GM12864 (cell line): ENCODE measurements at regions not wholly inside any gene's neighbourhood (a gene's known extent, or its start where the extent isn't known, plus 50 kb on each side); places are given as distances from the start of the nearest gene placed in this dataset.
"Not testable (repeated sequence)": the region's sequence is repeated elsewhere in the genome, so short reads cannot be mapped to it uniquely, and the experiment has no call there.

Experiments
- DNase-seq: peaks from one replicate; pipeline ENCODE4 v3.0.0-alpha.2; 2011; ENCODE audit warnings: low read depth
- H3K4me3 ChIP-seq: 2 replicates; pipeline ENCODE4 v1.5.1; 2011; ENCODE audit warnings: mild to moderate bottlenecking, low read depth, low read length, control low read depth
- TF ChIP-seq, protein P1 (sequence below): IDR thresholded peaks from 2 replicates; pipeline ENCODE4 v1.5.1; 2011; ENCODE audit warnings: low read depth, mild to moderate bottlenecking, moderate library complexity, low read length, control low read depth, inconsistent platforms; ENCODE audit errors: missing control alignments

DNA sequence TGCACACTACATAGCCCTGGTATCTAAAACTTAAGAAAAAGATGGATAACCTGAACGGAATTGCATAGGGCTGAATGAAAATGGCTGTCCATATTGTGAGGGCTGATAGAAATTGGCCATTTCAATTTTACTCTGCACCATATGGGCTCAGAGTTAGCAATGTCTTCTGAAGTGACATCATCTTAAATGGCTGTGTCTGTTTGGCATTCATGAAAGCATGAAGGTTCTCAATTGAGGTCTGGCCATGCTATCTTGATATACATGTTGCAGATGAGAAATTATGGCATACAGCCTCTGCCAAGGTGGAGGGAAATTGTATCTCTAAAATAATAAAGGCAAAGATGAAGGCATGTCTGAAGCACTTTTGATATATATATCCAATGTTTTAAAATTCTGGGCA is 226.0 kb upstream of the PDE3A start:
- TF ChIP-seq, protein P1, sequence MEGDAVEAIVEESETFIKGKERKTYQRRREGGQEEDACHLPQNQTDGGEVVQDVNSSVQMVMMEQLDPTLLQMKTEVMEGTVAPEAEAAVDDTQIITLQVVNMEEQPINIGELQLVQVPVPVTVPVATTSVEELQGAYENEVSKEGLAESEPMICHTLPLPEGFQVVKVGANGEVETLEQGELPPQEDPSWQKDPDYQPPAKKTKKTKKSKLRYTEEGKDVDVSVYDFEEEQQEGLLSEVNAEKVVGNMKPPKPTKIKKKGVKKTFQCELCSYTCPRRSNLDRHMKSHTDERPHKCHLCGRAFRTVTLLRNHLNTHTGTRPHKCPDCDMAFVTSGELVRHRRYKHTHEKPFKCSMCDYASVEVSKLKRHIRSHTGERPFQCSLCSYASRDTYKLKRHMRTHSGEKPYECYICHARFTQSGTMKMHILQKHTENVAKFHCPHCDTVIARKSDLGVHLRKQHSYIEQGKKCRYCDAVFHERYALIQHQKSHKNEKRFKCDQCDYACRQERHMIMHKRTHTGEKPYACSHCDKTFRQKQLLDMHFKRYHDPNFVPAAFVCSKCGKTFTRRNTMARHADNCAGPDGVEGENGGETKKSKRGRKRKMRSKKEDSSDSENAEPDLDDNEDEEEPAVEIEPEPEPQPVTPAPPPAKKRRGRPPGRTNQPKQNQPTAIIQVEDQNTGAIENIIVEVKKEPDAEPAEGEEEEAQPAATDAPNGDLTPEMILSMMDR = no peak

DNA sequence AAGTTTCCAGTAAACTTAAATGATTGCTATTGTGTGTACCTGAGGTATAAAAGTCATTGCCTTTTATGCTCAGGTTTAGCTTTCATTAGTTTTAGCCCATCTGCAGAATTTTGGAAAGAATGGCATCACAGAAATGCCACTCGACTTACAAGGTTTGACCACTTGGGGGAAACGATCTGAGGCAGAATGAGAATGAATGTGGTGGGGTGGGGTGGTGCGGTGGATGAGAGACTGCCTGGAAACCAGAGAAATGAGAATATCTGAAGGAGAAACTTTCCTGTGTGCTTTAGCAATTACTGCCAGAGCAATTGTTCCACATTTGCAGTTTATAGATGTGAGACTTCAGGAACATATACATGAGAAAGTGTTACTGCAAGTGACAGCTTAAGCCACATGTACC is 225.4 kb upstream of the PDE3A start:
- DNase-seq = no peak
- H3K4me3 ChIP-seq = no peak overlapping the region
- TF ChIP-seq, protein P1 = no peak

More for the DNA sequence above, 226.0 kb upstream of the PDE3A start:
- DNase-seq = no peak
- no peak overlapping the region for H3K4me3 ChIP-seq

DNA sequence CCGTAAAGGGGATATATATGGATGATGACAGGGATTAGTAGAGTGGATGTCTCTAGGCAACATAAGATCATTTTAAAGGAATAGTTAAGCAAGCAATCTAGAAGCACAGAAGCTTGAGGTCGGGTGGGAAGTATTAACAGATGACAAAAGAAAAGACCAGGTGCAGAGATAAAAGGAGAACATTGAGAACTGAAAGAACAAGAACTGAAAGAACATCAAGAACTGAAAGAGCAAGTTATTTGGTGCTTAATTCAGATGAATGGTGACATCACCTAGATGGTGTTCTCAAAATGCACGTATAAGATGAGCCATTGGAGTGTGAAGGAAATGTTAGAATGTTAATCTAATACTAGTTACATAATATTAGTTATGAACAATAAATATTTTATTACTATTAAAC is 224.0 kb upstream of the PDE3A start:
- TF ChIP-seq, protein P1 = no peak
- no peak for DNase-seq
- H3K4me3 ChIP-seq = no peak overlapping the region

DNA sequence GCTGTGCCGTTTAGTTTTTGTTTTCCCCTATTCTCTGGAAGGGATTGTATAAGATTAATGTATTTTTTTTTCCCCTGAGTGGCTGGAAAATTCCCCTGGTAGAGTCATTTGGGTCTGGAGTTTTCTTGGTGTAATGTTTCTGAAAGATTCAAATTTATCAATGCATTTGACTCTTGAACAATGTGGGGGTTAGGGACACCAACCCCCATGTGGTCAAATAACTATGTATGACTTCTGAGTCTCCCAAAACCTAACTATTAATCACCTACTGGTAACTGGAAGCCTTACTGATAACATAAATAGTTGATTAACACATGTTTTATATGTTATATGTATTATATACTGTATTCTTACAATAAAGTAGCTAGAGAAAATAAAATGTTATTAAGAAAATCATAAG is 220.1 kb upstream of the PDE3A start:
- TF ChIP-seq, protein P1 = no peak
- no peak overlapping the region for H3K4me3 ChIP-seq
- no peak for DNase-seq

DNA sequence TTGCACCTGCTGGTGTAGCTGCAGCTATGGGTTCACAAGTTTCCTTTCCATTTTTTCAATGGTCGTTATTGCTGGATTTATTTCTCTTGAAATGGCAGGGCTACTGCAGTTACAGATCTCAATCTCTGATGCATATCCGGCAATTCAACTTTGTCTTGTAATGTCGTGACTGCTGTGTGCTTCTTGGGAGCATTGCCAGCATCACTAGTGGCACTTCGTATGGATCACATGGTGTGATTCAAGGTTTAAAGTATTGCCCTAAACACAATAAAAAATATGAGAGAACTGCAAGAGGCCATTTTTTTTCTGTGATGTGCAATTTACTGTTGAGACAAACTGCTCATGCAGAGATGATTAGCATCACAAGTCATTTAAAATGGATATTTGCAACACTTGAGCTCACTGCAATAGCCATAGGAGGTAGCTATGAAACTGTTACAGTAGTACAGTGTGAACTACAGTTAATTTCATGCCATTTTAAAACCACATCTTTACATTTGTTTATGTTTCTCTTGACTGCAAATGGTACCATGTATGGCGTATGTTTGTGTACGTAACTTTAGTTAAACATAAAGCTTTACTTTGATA is 217.4 kb upstream of the PDE3A start:
- TF ChIP-seq, protein P1 = no peak
- DNase-seq = no peak

DNA sequence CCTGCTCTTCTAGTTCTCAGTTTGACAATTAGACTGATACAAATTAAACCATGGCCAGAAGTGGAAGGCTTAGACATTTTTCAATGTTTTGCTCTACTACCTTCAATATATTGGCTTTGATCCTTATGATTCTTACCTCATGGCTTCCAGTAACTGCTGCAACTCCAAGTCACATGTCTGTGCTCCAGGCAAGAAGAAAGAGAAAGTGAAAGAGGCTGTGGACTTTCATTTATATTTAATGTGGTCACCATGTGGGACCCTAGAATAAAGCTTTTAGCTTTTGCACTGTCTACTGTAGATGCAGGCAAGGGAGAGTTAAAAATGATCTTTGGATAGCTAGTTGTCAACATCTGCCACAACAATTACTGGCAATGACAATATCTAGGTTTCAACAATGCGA is 214.3 kb upstream of the PDE3A start:
- TF ChIP-seq, protein P1 = no peak
- H3K4me3 ChIP-seq = no peak overlapping the region
- DNase-seq = no peak

More for the DNA sequence above, 217.4 kb upstream of the PDE3A start:
- H3K4me3 ChIP-seq = no peak overlapping the region

DNA sequence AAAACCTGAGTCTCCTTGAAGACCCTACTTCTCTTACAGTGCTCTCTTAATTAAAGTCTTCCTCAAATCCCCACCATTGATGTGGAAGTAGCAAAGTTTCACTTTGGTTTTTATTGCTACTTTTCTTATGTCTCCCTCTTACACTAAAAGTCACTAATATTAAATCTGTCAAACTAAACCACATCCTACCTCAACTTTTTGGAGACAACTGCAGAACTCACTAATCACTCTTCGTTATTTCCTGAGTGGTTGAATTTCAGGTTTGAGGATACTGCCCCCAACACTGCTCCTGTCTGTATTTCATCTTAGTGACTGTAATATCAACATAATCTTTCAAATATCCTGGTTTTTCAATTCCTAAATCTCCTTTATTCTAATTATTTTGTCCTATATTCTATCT is 213.0 kb upstream of the PDE3A start:
- H3K4me3 ChIP-seq = no peak overlapping the region
- DNase-seq = no peak
- TF ChIP-seq, protein P1 = no peak

DNA sequence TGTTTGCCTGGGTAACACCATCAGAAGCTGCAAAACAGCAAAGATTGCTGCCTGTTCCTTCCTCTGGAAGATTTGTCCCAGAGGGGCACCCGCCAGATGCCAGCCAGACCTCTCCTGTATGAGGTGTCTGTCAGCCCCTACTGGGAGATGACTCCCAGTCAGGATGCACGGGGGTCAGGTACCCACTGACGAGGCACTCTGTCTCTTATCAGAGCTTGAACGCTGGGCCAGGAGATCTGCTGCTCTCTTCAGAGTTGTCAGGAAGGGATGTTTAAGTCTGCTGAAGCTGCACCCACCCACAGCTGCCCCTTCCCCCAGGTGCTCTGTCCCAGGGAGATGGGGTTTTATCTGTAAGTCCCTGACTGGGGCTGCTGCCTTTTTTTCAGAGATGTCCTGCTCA is 207.4 kb upstream of the PDE3A start:
- H3K4me3 ChIP-seq, DNase-seq: not testable (repeated sequence)
